OCI-LY7 (cell line): ENCODE measurements at regions not wholly inside any gene's neighbourhood (a gene's known extent, or its start where the extent isn't known, plus 50 kb on each side); places are given as distances from the start of the nearest gene placed in this dataset.

Experiments
- CTCF ChIP-seq: fragments of 200-600 bp; sonication (generic); conservative IDR thresholded peaks from 2 replicates; pipeline ENCODE4 v1.5.1; 2014; ENCODE audit warnings: mild to moderate bottlenecking, antibody characterized with exemption, low read length, moderate library complexity, mixed read lengths
- EZH2phosphoT487 ChIP-seq: fragments of 200-600 bp; sonication (generic); IDR thresholded peaks from 2 replicates; pipeline ENCODE4 v1.6.1; 2018; ENCODE audit warnings: low read depth, borderline replicate concordance, mild to moderate bottlenecking, mixed run types, antibody characterized with exemption, low read length, moderate library complexity, mixed read lengths

- TF ChIP-seq CTCF (no peak), EZH2phosphoT487 (no peak)
These were observed 484.9 kb downstream of the METTL4 start for GRCh38 chr18:2086439-2086838.
